Right cardiac atrium (tissue), 5 donors: ENCODE measurements at regions not wholly inside any gene's neighbourhood (a gene's known extent, or its start where the extent isn't known, plus 50 kb on each side); places are given as distances from the start of the nearest gene placed in this dataset.
A peak's percentile ranks its signal among the peaks of the same experiment; 100 is the strongest.

Experiments
- ATAC-seq, 2 donors: fragments of 200-7000 bp; cut with Tn5 transposase; one replicate each; pipeline versions ENCODE4 v1.8.0 to v1.9.1; 2020; ENCODE audit warnings: moderate library complexity in 2 of 2, mild to moderate bottlenecking in 1 of 2
- DNase-seq, 3 donors: peaks; one replicate each; pipeline ENCODE4 v3.0.0-alpha.2; 2020
- H3K27ac ChIP-seq: one replicate; pipeline ENCODE4 v1.5.1; 2013; ENCODE audit warnings: mild to moderate bottlenecking, low read length, control low read depth, moderate library complexity
- H3K27me3 ChIP-seq: one replicate; pipeline ENCODE4 v1.6.1; 2013; ENCODE audit not compliant: control insufficient read depth, insufficient read depth
- H3K4me1 ChIP-seq: one replicate; pipeline ENCODE4 v1.6.1; 2013; ENCODE audit warnings: low read length; ENCODE audit not compliant: control insufficient read depth, insufficient read depth
- H3K4me3 ChIP-seq: one replicate; pipeline ENCODE4 v1.5.1; 2013; ENCODE audit warnings: low read length, control low read depth
- H3K9me3 ChIP-seq: one replicate; pipeline ENCODE4 v1.6.1; 2013; ENCODE audit warnings: low read length; ENCODE audit not compliant: control insufficient read depth
- WGBS: extraction: QIAGEN DNeasy Blood & Tissue Kit; methylation state at CpG from one replicate; pipeline ENCODE4 v1.1.7; 2013; 5-methylcytosine and 5-hydroxymethylcytosine counted together
- intact Hi-C, 4 donors: fragments of 100-400 bp; cut with DNase I; formaldehyde crosslinking; loops; one replicate each; pipeline versions ENCODE4 v1.11.0 to v1.14.0; 2022 to 2023
- donor health status: healthy with polysubstance abuse.
- donor health status: DM: no; HTN: yes; CAD: no.
- donor health status: DM: no; HTN: no; CAD: no.
- donor health status: DM: no; HTN: yes; CAD: no; lungs with severe emphysema.
- donor health status: DM: yes; HTN: yes; CAD: no.

DNA sequence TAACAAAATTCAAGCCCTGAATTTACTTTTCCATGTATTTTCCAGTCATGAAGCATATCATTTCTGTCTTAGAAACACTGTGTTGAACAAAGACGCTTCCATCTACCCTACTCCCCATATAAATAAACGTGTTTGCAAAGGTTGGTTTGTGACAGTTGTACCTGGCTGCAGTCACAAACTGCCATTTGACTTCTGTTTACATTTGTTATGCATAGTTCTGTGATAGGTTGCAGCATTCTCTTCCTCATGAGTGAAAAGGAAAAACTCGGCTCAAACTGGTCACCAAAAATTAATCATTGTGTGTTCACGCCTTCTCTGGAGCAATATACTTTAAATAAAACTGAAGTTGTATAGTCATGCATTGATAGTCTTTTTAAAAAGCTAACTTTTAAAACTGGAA is 69.3 kb upstream of the MOCS2 start:
- Histone ChIP-seq H3K27ac (no peak overlapping the region), H3K4me3 (no peak overlapping the region), H3K9me3 (no peaks in the 10 kb centered on the region), H3K4me1 (no peaks in the 10 kb centered on the region), H3K27me3 (no peaks in the 10 kb centered on the region)
- intact Hi-C loops: loop anchor here in 2 of 4 donors (10.0 kb wide), 2 partner anchors 1036 to 1046 kb away; no protein-coding TSS in a partner anchor
- ATAC-seq (no peak), DNase-seq (no peak)
- WGBS: 72% methylated on average over 4 of the region's 4 CpGs

GRCh38 chr5:53179691-53180090 is 70.1 kb upstream of the MOCS2 start:
- no peak for ATAC-seq
- Histone ChIP-seq H3K4me3 (no peak overlapping the region), H3K9me3 (no peaks in the 10 kb centered on the region), H3K4me1 (no peaks in the 10 kb centered on the region), H3K27ac (no peak overlapping the region), H3K27me3 (no peaks in the 10 kb centered on the region)
- 93% methylated on average over 4 of the region's 4 CpGs for WGBS
- intact Hi-C loops: loop anchor here in 2 of 4 donors (10.0 kb wide), 2 partner anchors 1035 to 1045 kb away; no protein-coding TSS in a partner anchor
- no peak for DNase-seq

GRCh38 chr5:53180538-53180937 is 71.0 kb upstream of the MOCS2 start:
- WGBS: 68% methylated on average over 5 of the region's 5 CpGs
- Histone ChIP-seq H3K4me1 (no peaks in the 10 kb centered on the region), H3K4me3 (no peak overlapping the region), H3K27ac (no peak overlapping the region), H3K27me3 (no peaks in the 10 kb centered on the region), H3K9me3 (no peaks in the 10 kb centered on the region)
- no peak for DNase-seq
- intact Hi-C loops: no loop called here
- ATAC-seq: no peak

GRCh38 chr5:53180991-53181390 is 71.4 kb upstream of the MOCS2 start:
- H3K27ac ChIP-seq: no peak overlapping the region
- no peak for DNase-seq
- intact Hi-C loops: no loop called here
- no peaks in the 10 kb centered on the region for H3K4me1 ChIP-seq
- 59% methylated on average over 1 of the region's 1 CpG for WGBS
- no peak for ATAC-seq
- no peaks in the 10 kb centered on the region for H3K27me3 ChIP-seq
- no peaks in the 10 kb centered on the region for H3K9me3 ChIP-seq
- H3K4me3 ChIP-seq: no peak overlapping the region

DNA sequence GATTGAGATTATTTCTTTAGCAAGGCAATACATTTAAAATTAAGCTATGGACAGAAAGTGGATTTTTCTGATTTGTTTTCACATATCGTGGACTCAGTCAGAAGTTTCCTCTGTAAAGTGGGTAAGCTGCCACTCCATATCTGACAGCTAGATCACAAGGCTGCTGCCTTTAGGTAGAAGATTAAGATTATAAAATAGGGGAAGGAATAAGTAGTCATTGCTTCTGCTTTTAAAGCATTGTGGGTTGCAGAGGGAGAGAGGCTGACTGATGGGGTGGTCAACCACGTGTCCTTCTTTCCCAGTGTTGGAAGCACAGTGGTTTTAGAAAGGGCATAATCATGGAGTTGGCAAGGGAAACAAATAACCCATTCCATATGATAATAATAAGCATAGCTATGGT is 74.3 kb upstream of the MOCS2 start:
- no peak overlapping the region for H3K4me3 ChIP-seq
- no peak for DNase-seq
- H3K27ac ChIP-seq: no peak overlapping the region
- H3K27me3 ChIP-seq: no peaks in the 10 kb centered on the region
- intact Hi-C loops: no loop called here
- H3K4me1 ChIP-seq: no peaks in the 10 kb centered on the region
- no peak for ATAC-seq
- 79% methylated on average over 2 of the region's 2 CpGs for WGBS
- H3K9me3 ChIP-seq: no peaks in the 10 kb centered on the region

DNA sequence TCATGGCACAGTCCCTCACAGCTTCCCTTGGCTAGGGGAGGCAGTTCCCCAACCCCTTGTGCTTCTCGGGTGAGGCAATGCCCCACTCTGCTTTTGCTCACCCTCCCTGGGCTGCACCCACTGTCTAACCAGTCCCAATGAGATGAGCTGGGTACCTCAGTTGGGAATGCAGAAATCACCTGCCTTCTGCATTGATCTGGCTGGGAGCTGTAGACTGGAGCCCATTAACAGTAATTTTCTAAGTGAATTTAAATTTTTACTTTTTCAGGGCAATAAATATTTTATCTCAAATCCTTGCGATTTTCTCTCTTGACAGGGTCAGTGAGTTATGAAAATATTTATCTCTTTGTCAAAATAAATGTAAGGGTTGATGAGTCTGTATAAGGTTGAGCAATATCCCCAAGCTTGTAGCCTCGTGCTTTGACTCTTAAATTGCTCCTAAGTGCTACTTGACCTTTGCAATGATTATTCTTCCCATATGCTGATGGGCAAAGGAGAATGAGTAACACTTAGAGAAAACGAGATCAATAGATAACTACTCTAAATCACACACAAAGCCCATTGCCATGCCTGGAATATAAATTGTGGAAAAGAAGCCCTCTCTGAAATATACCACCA is 82.1 kb upstream of the MOCS2 start:
- Histone ChIP-seq H3K27ac (no peak overlapping the region), H3K27me3 (no peaks in the 10 kb centered on the region), H3K4me1 (peaks cover 2% of the 10 kb centered on the region), H3K4me3 (no peak overlapping the region), H3K9me3 (peaks cover 2% of the 10 kb centered on the region)
- 71% methylated on average over 4 of the region's 4 CpGs for WGBS
- intact Hi-C loops: no loop called here
- DNase-seq: no peak
- no peak for ATAC-seq

- DNase-seq: no peak
- Histone ChIP-seq H3K4me1 (peaks cover 2% of the 10 kb centered on the region), H3K9me3 (peaks cover 2% of the 10 kb centered on the region), H3K27me3 (no peaks in the 10 kb centered on the region), H3K27ac (no peak overlapping the region), H3K4me3 (no peak overlapping the region)
- WGBS: 55% methylated on average over 2 of the region's 2 CpGs
- ATAC-seq: no peak
- intact Hi-C loops: no loop called here
Observed at GRCh38 chr5:53194086-53194485, 84.5 kb upstream of the MOCS2 start.

DNA sequence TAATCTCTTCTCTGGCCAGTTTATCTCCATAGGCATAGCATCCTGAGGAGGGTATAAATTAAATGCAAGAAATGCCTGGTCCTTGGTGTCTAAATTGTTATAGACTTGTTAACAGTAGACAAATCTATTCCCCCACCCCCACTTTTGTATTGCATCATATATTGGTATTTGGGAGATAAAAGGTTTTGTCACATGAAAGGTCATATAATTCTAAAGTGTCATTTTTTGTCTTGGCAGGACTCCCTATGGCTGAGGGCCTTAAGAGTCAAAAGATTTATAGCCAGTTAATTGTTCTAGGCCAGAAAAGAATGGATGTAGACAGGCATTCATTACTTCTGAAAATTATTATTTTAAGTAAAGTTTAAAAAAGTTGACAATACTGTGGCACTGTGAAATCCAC is 90.3 kb upstream of the MOCS2 start:
- no peak for ATAC-seq
- no peak for DNase-seq
- no peaks in the 10 kb centered on the region for H3K4me1 ChIP-seq
- intact Hi-C loops: no loop called here
- H3K27ac ChIP-seq: no peak overlapping the region
- no peak overlapping the region for H3K4me3 ChIP-seq
- no peaks in the 10 kb centered on the region for H3K9me3 ChIP-seq
- no peaks in the 10 kb centered on the region for H3K27me3 ChIP-seq

DNA sequence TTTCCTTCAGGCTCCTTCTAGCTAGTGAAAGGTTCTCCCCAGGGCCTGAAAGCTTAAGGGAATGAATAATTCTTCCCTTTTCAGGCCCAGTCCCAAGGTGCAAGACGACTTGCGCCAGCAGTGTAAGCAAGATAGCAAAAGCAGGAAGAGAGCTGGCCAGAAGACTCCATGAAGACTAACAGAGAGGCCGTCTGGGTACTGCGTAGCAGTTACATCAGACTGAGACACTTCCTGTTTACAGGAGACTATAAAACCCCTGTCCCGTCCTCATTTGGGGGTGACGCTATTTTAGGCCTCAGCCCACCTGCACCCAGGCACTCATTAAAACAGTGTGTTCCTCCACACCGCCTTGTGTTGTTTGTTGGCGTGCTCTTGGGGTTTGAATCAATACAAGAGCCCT is 90.7 kb upstream of the MOCS2 start:
- Histone ChIP-seq H3K27me3 (no peaks in the 10 kb centered on the region), H3K4me3 (no peak overlapping the region), H3K27ac (no peak overlapping the region), H3K9me3 (no peaks in the 10 kb centered on the region), H3K4me1 (no peaks in the 10 kb centered on the region)
- peak in 1 of 3 donors; percentile 31 for DNase-seq
- intact Hi-C loops: no loop called here
- WGBS: 67% methylated on average over 8 of the region's 8 CpGs
- ATAC-seq: peak; percentile 26 to 47

GRCh38 chr5:53201746-53202145 is 92.2 kb upstream of the MOCS2 start:
- Histone ChIP-seq H3K9me3 (no peaks in the 10 kb centered on the region), H3K27ac (no peak overlapping the region), H3K4me1 (no peaks in the 10 kb centered on the region), H3K4me3 (no peak overlapping the region), H3K27me3 (no peaks in the 10 kb centered on the region)
- DNase-seq (no peak), ATAC-seq (no peak)
- intact Hi-C loops: no loop called here
- WGBS: 95% methylated on average over 3 of the region's 3 CpGs

GRCh38 chr5:53206562-53206961 is 97.0 kb upstream of the MOCS2 start:
- intact Hi-C loops: no loop called here
- WGBS: 91% methylated on average over 9 of the region's 9 CpGs
- ATAC-seq: no peak
- DNase-seq: no peak
- Histone ChIP-seq H3K4me3 (no peak overlapping the region), H3K27me3 (no peaks in the 10 kb centered on the region), H3K4me1 (no peaks in the 10 kb centered on the region), H3K9me3 (no peaks in the 10 kb centered on the region), H3K27ac (no peak overlapping the region)

DNA sequence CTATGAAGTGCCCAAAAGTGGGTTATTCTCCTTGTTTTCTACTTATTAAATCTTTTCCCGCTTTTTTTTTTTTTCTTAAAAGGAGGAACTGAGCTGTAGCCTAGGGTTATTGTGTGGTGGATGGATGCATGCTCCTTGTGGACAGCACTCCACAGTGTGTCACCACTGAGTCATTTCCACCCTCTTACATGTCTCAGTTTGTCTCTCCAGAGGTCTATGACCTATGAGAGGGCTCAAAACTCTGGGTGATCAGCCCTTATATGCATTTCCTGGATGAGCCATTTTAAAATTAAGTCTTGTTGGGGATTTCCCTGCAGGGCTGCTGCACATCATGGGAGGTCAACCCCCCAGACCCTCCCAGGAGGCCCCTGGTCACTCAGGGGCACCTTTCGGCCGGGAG is 102.2 kb upstream of the MOCS2 start:
- ATAC-seq: no peak
- DNase-seq: no peak
- H3K4me3 ChIP-seq: no peak overlapping the region
- intact Hi-C loops: no loop called here
- no peak overlapping the region for H3K27ac ChIP-seq
- no peaks in the 10 kb centered on the region for H3K4me1 ChIP-seq
- no peaks in the 10 kb centered on the region for H3K27me3 ChIP-seq
- no peaks in the 10 kb centered on the region for H3K9me3 ChIP-seq
- WGBS: 88% methylated on average over 3 of the region's 3 CpGs
